ENCODE measurements at regions not wholly inside any gene's neighbourhood (a gene's known extent, or its start where the extent isn't known, plus 50 kb on each side); places are given as distances from the start of the nearest gene placed in this dataset.

DNA sequence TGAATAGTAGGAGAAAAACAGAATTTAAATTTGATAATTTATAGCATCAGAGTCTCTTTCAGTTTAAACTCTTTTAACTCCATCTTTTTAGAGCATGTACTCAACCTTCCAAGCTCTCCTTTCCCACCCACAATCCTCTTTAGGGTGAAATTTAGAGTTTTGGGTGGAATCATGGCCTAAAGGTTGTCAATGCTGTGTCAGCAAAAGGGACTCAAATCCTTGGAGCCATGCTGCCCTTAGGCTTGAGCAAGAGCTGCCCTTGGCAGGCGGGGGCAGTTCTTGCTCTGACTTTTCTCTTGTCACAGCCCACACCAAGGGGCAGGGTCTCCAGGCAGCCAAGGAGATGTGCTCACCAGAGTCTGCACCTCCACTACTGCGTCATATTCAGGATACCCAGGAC lies 102.4 kb downstream of the MTX3 start:
- 21% methylated on average over 2 of the region's 2 CpGs for WGBS (ENCODE audit: missing lambda C conversion rate)
- no peak for ATAC-seq
- DNase-seq (ENCODE audit: low read depth in 1 of 2, low spot score in 1 of 2) = no peak
- POLR2A ChIA-PET = no interaction called here
- Histone ChIP-seq H3K9me3 (peaks cover 8% of the 10 kb centered on the region; the same call in 2 of the 3 replicates), H3K4me1 (no peaks in the 10 kb centered on the region), H3K4me2 (no peak overlapping the region), H3K27ac (no peak overlapping the region), H3K4me3 (no peak overlapping the region)
- CTCF ChIA-PET = interaction anchor here (1.2 kb wide), 1 partner anchor 13 kb away, joined by 4 read pairs; no protein-coding TSS in a partner anchor
- FAIRE-seq = no peak
- TF ChIP-seq RNF2 (IDR thresholded peaks at IDR 0.05; ENCODE audit: borderline replicate concordance, low read depth) (no peak), MAFK (IDR thresholded peaks at IDR 0.05; ENCODE audit: partially characterized antibody) (peak; percentile 67)

- Histone ChIP-seq H3K9me3 (peaks cover 8% of the 10 kb centered on the region; the same call in 2 of the 3 replicates), H3K4me1 (no peaks in the 10 kb centered on the region), H3K4me2 (no peak overlapping the region), H3K27ac (no peak overlapping the region), H3K4me3 (no peak overlapping the region)
- 45% methylated on average over 10 of the region's 10 CpGs for WGBS (ENCODE audit: missing lambda C conversion rate)
- DNase-seq (ENCODE audit: low read depth in 1 of 2, low spot score in 1 of 2) = no peak
- ATAC-seq = no peak
- ChIA-PET CTCF (interaction anchor here (0.9 to 1.2 kb wide), 2 partner anchors 11 to 29 kb away, joined by 3 to 4 read pairs; no protein-coding TSS in a partner anchor), POLR2A (no interaction called here)
- FAIRE-seq = no peak
- TF ChIP-seq MAX (IDR thresholded peaks at IDR 0.05) (no peak), CHD2 (IDR thresholded peaks at IDR 0.05; ENCODE audit: low read length, partially characterized antibody) (no peak), ESRRA (IDR thresholded peaks at IDR 0.05; ENCODE audit: borderline replicate concordance, low read length) (no peak), HOXB5 (CRISPR knock-in tag; IDR thresholded peaks at IDR 0.05) (no peak), ATOH8 (CRISPR knock-in tag; IDR thresholded peaks at IDR 0.05; ENCODE audit: low read depth) (no peak), REST (IDR thresholded peaks at IDR 0.05) (no peak), CTCF (IDR thresholded peaks at IDR 0.05) (no peak), KDM5A (IDR thresholded peaks at IDR 0.05) (no peak), BHLHE40 (IDR thresholded peaks at IDR 0.05; ENCODE audit: low read depth, low read length) (no peak), NPAS2 (CRISPR knock-in tag; IDR thresholded peaks at IDR 0.05; ENCODE audit: borderline replicate concordance) (no peak), MYC (IDR thresholded peaks at IDR 0.05; ENCODE audit: borderline replicate concordance, low read length) (no peak), MAFK (IDR thresholded peaks at IDR 0.05; ENCODE audit: partially characterized antibody) (no peak), NR3C1 (IDR thresholded peaks at IDR 0.05) (no peak), ZC3H11A (IDR thresholded peaks at IDR 0.05) (no peak), EP300 (IDR thresholded peaks at IDR 0.05) (no peak), EHF (CRISPR knock-in tag; IDR thresholded peaks at IDR 0.05) (no peak), E2F6 (IDR thresholded peaks at IDR 0.05; ENCODE audit: borderline replicate concordance, low read depth) (no peak)
- TF ChIP-seq, protein P1, sequence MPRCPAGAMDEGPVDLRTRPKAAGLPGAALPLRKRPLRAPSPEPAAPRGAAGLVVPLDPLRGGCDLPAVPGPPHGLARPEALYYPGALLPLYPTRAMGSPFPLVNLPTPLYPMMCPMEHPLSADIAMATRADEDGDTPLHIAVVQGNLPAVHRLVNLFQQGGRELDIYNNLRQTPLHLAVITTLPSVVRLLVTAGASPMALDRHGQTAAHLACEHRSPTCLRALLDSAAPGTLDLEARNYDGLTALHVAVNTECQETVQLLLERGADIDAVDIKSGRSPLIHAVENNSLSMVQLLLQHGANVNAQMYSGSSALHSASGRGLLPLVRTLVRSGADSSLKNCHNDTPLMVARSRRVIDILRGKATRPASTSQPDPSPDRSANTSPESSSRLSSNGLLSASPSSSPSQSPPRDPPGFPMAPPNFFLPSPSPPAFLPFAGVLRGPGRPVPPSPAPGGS (IDR thresholded peaks at IDR 0.05) = no peak
Observed at GRCh38 chr5:79886925-79887655, 104.0 kb downstream of the MTX3 start.

Measured in A549 (cell line).